B cell (primary cell): ENCODE measurements at regions not wholly inside any gene's neighbourhood (a gene's known extent, or its start where the extent isn't known, plus 50 kb on each side); places are given as distances from the start of the nearest gene placed in this dataset.

Source experiments
- ATAC-seq: fragments of 200-7000 bp; cut with Tn5 transposase; one replicate; pipeline ENCODE4 v1.10.0; 2021; ENCODE audit warnings: low read depth, mild to moderate bottlenecking, moderate number of reproducible peaks, moderate library complexity
- CTCF ChIA-PET: fragments of 350-600 bp; sonication (Branson Sonifier 250); formaldehyde crosslinking; loops from one replicate; lab custom pipeline; 2021; ENCODE audit warnings: antibody characterized with exemption, inconsistent platforms; lab: Charles Lee
- POLR2A ChIA-PET: fragments of 350-600 bp; sonication (Branson Sonifier 250); formaldehyde crosslinking; loops from one replicate; lab custom pipeline; 2021; ENCODE audit warnings: antibody characterized with exemption; lab: Charles Lee
- DNase-seq: peaks from one replicate; pipeline ENCODE4 v3.0.0; 2013
- H2AFZ ChIP-seq: 2 replicates; pipeline ENCODE4 v1.6.1; 2012; ENCODE audit warnings: mild to moderate bottlenecking, low read depth, low read length; ENCODE audit not compliant: insufficient read depth, poor library complexity, severe bottlenecking
- H3K27ac ChIP-seq, 2 donors: 1 replicate in 1 of 2; 2 replicates in 1 of 2; pipeline ENCODE4 v1.5.1; 2012 to 2013; ENCODE audit warnings: low read length in 2 of 2, mild to moderate bottlenecking in 2 of 2, moderate library complexity in 1 of 2
- H3K27me3 ChIP-seq, 4 experiments: fragments of 200-600 bp in 1 of 4; sonication (generic) in 1 of 4; replicated peaks in 1 of 4; 1 replicate in 2 of 4; 2 replicates in 2 of 4; pipeline versions ENCODE4 v1.6.1 to v1.7.0; 2013 to 2016; ENCODE audit warnings: low read length in 3 of 4, mild to moderate bottlenecking in 2 of 4, mixed read lengths in 1 of 4, moderate library complexity in 1 of 4; ENCODE audit not compliant: insufficient read depth in 4 of 4, control insufficient read depth in 3 of 4; ENCODE audit errors: control extremely low read depth in 1 of 4
- H3K36me3 ChIP-seq, 2 experiments: replicated peaks in 1 of 2; 1 replicate in 1 of 2; 2 replicates in 1 of 2; pipeline versions ENCODE4 v1.6.1 to v1.7.1; 2013; ENCODE audit warnings: low read length in 1 of 2; ENCODE audit not compliant: insufficient read depth in 2 of 2, control insufficient read depth in 1 of 2; ENCODE audit errors: control extremely low read depth in 1 of 2, extremely low read depth in 1 of 2
- H3K4me1 ChIP-seq, 2 donors: fragments of 200-600 bp in 1 of 2; sonication (generic) in 1 of 2; 1 replicate in 1 of 2; 2 replicates in 1 of 2; pipeline versions ENCODE4 v1.5.1 to v1.6.1; 2013 to 2017; ENCODE audit warnings: low read length in 2 of 2; ENCODE audit not compliant: control insufficient read depth in 2 of 2, insufficient read depth in 2 of 2
- H3K4me2 ChIP-seq: replicated peaks from 2 replicates; pipeline ENCODE3; 2012; ENCODE audit warnings: mild to moderate bottlenecking, low read depth, low read length; ENCODE audit not compliant: poor library complexity, severe bottlenecking
- H3K4me3 ChIP-seq, 5 experiments: fragments of 200-600 bp in 1 of 5; sonication (generic) in 1 of 5; 1 replicate in 3 of 5; 2 replicates in 2 of 5; pipeline versions ENCODE4 v1.5.1 to v1.7.0; 2011 to 2016; ENCODE audit warnings: low read length in 4 of 5, mild to moderate bottlenecking in 4 of 5, low read depth in 2 of 5, control low read depth in 1 of 5, moderate library complexity in 1 of 5; ENCODE audit not compliant: insufficient read depth in 1 of 5; ENCODE audit errors: control extremely low read depth in 1 of 5, extremely low read depth in 1 of 5
- H3K79me2 ChIP-seq: fragments of 200-600 bp; sonication (generic); one replicate; pipeline ENCODE4 v1.6.0; 2016; ENCODE audit warnings: low read length; ENCODE audit not compliant: control insufficient read depth, insufficient read depth
- H3K9ac ChIP-seq: fragments of 200-600 bp; sonication (generic); 2 replicates; pipeline ENCODE4 v1.6.1; 2017; ENCODE audit warnings: mild to moderate bottlenecking, low read length, moderate library complexity
- H3K9me3 ChIP-seq, 3 donors: one replicate each; pipeline versions ENCODE4 v1.6.1 to v1.7.1; 2013; ENCODE audit warnings: low read length in 2 of 3; ENCODE audit not compliant: control insufficient read depth in 2 of 3, insufficient read depth in 1 of 3; ENCODE audit errors: control extremely low read depth in 1 of 3
- H4K20me1 ChIP-seq: 2 replicates; pipeline ENCODE4 v1.6.0; 2012; ENCODE audit warnings: mild to moderate bottlenecking, low read length; ENCODE audit not compliant: insufficient read depth, control insufficient read depth, poor library complexity, severe bottlenecking
- H3K27ac Mint-ChIP-seq: one replicate; pipeline ENCODE4 v1.8.0; 2021; ENCODE audit warnings: mixed read lengths
- H3K27me3 Mint-ChIP-seq: one replicate; pipeline ENCODE4 v1.8.0; 2021; ENCODE audit warnings: mixed read lengths
- H3K4me1 Mint-ChIP-seq: one replicate; pipeline ENCODE4 v1.8.0; 2021; ENCODE audit warnings: mixed read lengths
- H3K4me3 Mint-ChIP-seq: one replicate; pipeline ENCODE4 v1.8.0; 2021; ENCODE audit warnings: mixed read lengths
- H3K9me3 Mint-ChIP-seq: one replicate; pipeline ENCODE4 v1.8.0; 2022; ENCODE audit warnings: mixed read lengths; ENCODE audit not compliant: insufficient read depth
- EZH2 ChIP-seq: IDR thresholded peaks from 2 replicates; pipeline ENCODE4 v1.6.1; 2012; ENCODE audit warnings: borderline replicate concordance, low read depth, mild to moderate bottlenecking, moderate library complexity, low read length; ENCODE audit not compliant: insufficient read depth, poor library complexity, severe bottlenecking
- WGBS: methylation state at CpG from one replicate; pipeline ENCODE4 v1.1.5; 2013; ENCODE audit warnings: missing lambda C conversion rate; ENCODE audit not compliant: insufficient coverage; 5-methylcytosine and 5-hydroxymethylcytosine counted together
- intact Hi-C: fragments of 100-400 bp; cut with micrococcal nuclease; formaldehyde crosslinking; loops from one replicate; pipeline ENCODE4 v1.10.0; 2022
- TF ChIP-seq, protein P1 (sequence below): fragments of 200-600 bp; IDR thresholded peaks from one replicate; pipeline ENCODE4 v1.8.0; 2022; ENCODE audit warnings: antibody characterized with exemption, mild to moderate bottlenecking

DNA sequence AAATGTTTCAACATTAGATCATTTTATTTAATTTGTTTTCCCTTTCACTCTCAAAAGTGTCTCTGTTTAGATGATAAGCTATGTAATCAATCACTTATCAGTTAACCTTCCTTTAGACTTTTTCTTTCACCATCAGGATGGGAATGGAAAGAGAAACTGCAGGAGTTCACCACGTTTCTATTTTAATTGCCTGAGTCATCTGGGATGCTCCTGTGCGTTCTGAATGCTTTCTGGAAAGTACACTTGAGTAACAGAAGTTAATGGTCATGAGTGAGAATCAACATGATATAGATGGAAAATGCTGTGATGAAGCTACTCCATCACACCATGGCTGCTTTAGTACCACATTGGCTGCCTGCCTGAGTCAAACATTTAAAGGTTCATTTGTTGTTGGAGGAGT is 783.3 kb upstream of the CDH9 start:
- TF ChIP-seq EZH2, result no peak
- TF ChIP-seq, protein P1, sequence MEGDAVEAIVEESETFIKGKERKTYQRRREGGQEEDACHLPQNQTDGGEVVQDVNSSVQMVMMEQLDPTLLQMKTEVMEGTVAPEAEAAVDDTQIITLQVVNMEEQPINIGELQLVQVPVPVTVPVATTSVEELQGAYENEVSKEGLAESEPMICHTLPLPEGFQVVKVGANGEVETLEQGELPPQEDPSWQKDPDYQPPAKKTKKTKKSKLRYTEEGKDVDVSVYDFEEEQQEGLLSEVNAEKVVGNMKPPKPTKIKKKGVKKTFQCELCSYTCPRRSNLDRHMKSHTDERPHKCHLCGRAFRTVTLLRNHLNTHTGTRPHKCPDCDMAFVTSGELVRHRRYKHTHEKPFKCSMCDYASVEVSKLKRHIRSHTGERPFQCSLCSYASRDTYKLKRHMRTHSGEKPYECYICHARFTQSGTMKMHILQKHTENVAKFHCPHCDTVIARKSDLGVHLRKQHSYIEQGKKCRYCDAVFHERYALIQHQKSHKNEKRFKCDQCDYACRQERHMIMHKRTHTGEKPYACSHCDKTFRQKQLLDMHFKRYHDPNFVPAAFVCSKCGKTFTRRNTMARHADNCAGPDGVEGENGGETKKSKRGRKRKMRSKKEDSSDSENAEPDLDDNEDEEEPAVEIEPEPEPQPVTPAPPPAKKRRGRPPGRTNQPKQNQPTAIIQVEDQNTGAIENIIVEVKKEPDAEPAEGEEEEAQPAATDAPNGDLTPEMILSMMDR, result no peak
- ChIA-PET POLR2A (no interaction called here), CTCF (no interaction called here)
- H3K9me3 ChIP-seq, result no peaks in the 10 kb centered on the region
- intact Hi-C loops, result no loop called here
- H3K27ac Mint-ChIP-seq, result no peak overlapping the region
- no peak overlapping the region for H3K4me3 ChIP-seq
- H3K4me3 Mint-ChIP-seq, result no peak overlapping the region
- H3K4me2 ChIP-seq, result no peak overlapping the region
- ATAC-seq (no peak), DNase-seq (no peak)
- no peaks in the 10 kb centered on the region for H3K4me1 ChIP-seq
- no CpG with 5 or more reads among the region's 2 CpGs for WGBS
- H3K27me3 ChIP-seq, result no peaks in the 10 kb centered on the region
- no peaks in the 10 kb centered on the region for H3K36me3 ChIP-seq
- H4K20me1 ChIP-seq, result no peaks in the 10 kb centered on the region
- no peaks in the 10 kb centered on the region for H3K4me1 Mint-ChIP-seq
- no peak overlapping the region for H3K27ac ChIP-seq
- H3K9ac ChIP-seq, result no peak overlapping the region
- H3K9me3 Mint-ChIP-seq, result no peaks in the 10 kb centered on the region
- no peaks in the 10 kb centered on the region for H3K79me2 ChIP-seq
- no peaks in the 10 kb centered on the region for H3K27me3 Mint-ChIP-seq
- no peak overlapping the region for H2AFZ ChIP-seq

DNA sequence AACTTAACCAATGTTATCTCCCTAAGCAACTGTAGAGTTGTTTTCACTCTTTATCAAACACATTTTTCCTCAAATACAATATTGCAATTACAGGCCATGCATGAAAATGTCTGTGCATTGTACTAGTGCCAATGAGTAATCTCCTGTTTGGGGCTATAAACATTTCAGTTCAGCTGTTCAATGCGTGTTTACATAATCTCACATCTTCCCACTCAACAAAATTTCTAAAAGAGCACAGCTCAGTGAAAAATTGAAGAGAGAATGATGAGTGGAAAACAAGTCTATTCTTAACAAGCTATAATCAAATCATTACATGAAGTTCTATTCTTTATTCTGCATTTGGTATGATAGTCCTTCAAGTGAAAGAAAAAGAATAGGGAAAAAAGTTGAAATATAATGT is 780.5 kb upstream of the CDH9 start:
- Mint-ChIP-seq H3K27me3 (no peaks in the 10 kb centered on the region), H3K27ac (no peak overlapping the region), H3K4me3 (no peak overlapping the region), H3K4me1 (no peaks in the 10 kb centered on the region), H3K9me3 (no peaks in the 10 kb centered on the region)
- H3K36me3 ChIP-seq, result no peaks in the 10 kb centered on the region
- H3K9me3 ChIP-seq, result peaks cover 0 to 6% (median 0%) of the 10 kb centered on the region in 3 donors
- no peak for ATAC-seq
- H3K4me1 ChIP-seq, result no peaks in the 10 kb centered on the region
- WGBS, result no CpG with 5 or more reads among the region's 1 CpG
- no peak for TF ChIP-seq EZH2
- TF ChIP-seq, protein P1, result no peak
- DNase-seq, result no peak
- H4K20me1 ChIP-seq, result no peaks in the 10 kb centered on the region
- no peak overlapping the region for H3K4me2 ChIP-seq
- intact Hi-C loops, result no loop called here
- no peak overlapping the region for H2AFZ ChIP-seq
- ChIA-PET POLR2A (no interaction called here), CTCF (no interaction called here)
- H3K9ac ChIP-seq, result no peak overlapping the region
- H3K27me3 ChIP-seq, result no peaks in the 10 kb centered on the region
- H3K79me2 ChIP-seq, result no peaks in the 10 kb centered on the region
- no peak overlapping the region for H3K27ac ChIP-seq
- H3K4me3 ChIP-seq, result no peak overlapping the region
